ENCODE measurements at regions not wholly inside any gene's neighbourhood (a gene's known extent, or its start where the extent isn't known, plus 50 kb on each side); places are given as distances from the start of the nearest gene placed in this dataset.

DNA sequence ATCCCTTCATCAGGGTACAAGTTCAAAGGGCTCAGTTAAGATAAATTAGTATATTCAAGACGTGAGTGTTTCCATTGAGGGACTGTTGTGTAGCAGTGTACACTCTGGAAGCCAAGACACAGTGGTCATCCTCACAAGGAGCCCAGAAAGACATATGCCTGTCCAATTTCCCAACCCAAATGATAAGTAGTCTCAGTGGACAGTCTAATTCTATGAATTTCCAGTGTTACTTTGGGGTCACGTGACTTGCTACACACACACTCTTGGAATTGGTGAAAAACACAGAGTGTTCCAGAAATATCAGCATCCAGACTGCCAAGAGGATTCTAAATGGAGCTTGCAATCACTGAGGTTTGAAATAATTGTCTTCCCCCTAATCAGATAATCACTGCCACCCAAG lies 365.1 kb downstream of the WDR11 start:
- H3K4me3 Mint-ChIP-seq (ENCODE audit: unreplicated experiment) = no peak overlapping the region
- no peak for FAIRE-seq

DNA sequence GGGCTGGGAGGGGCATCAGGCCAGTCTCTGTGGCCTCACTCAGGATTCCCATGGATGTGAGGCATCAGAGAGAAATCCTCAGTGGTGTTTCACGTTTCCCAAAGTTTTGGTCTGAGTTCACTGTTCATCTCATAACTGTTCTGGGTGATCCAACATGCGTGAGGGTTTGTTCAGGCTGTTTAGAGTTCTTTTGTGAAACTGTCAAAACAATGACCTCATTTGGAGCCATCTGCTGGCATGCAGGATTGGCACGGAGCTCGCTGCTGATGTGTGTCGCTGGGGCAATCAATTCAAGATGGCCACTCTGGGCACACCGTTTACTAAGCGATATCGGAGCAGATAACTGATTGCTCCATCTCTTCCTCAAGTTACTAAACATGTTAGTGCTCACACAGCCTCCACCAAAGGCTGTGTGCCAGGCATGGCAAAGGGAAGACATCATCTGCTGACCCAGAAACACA lies 365.6 kb downstream of the WDR11 start:
- H3K27ac Mint-ChIP-seq (ENCODE audit: unreplicated experiment) = no peak overlapping the region
- no peaks in the 10 kb centered on the region for H3K36me3 Mint-ChIP-seq (ENCODE audit: low read depth, unreplicated experiment)
- no peak overlapping the region for H3K4me3 ChIP-seq (ENCODE audit: insufficient read depth, low read depth, low read length)
- no peaks in the 10 kb centered on the region for H3K9me3 ChIP-seq (ENCODE audit: insufficient read depth, low read depth, low read length)
- TF ChIP-seq, protein P1, sequence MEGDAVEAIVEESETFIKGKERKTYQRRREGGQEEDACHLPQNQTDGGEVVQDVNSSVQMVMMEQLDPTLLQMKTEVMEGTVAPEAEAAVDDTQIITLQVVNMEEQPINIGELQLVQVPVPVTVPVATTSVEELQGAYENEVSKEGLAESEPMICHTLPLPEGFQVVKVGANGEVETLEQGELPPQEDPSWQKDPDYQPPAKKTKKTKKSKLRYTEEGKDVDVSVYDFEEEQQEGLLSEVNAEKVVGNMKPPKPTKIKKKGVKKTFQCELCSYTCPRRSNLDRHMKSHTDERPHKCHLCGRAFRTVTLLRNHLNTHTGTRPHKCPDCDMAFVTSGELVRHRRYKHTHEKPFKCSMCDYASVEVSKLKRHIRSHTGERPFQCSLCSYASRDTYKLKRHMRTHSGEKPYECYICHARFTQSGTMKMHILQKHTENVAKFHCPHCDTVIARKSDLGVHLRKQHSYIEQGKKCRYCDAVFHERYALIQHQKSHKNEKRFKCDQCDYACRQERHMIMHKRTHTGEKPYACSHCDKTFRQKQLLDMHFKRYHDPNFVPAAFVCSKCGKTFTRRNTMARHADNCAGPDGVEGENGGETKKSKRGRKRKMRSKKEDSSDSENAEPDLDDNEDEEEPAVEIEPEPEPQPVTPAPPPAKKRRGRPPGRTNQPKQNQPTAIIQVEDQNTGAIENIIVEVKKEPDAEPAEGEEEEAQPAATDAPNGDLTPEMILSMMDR (IDR thresholded peaks at IDR 0.05; ENCODE audit: insufficient read depth, low read depth, low read length) = no peak
- TF ChIP-seq EZH2 (IDR thresholded peaks at IDR 0.05; ENCODE audit: insufficient read depth, low read length) = no peak
- no peaks in the 10 kb centered on the region for H3K4me1 ChIP-seq (ENCODE audit: insufficient read depth, low read length)
- no peaks in the 10 kb centered on the region for H3K36me3 ChIP-seq (ENCODE audit: insufficient read depth, low read length)
- H2AFZ ChIP-seq (ENCODE audit: low read depth, low read length) = no peak overlapping the region
- H3K4me3 Mint-ChIP-seq (ENCODE audit: unreplicated experiment) = no peak overlapping the region
- no peak overlapping the region for H3K27ac ChIP-seq (ENCODE audit: low read depth, low read length)
- H3K27me3 Mint-ChIP-seq (ENCODE audit: low read depth, unreplicated experiment) = peaks cover 6% of the 10 kb centered on the region
- no peaks in the 10 kb centered on the region for H4K20me1 ChIP-seq (ENCODE audit: insufficient read depth, low read length)
- no peaks in the 10 kb centered on the region for H3K27me3 ChIP-seq (ENCODE audit: insufficient read depth, low read length)
- FAIRE-seq = no peak
- no peaks in the 10 kb centered on the region for H3K9me3 Mint-ChIP-seq (ENCODE audit: unreplicated experiment)
- no peak for DNase-seq (ENCODE audit: low read depth)
- no peaks in the 10 kb centered on the region for H3K79me2 ChIP-seq (ENCODE audit: insufficient read depth, low read length)
- no peak overlapping the region for H3K9ac ChIP-seq (ENCODE audit: low read length)
- no peaks in the 10 kb centered on the region for H3K4me1 Mint-ChIP-seq (ENCODE audit: low read depth, unreplicated experiment)
- H3K4me2 ChIP-seq (ENCODE audit: low read length) = no peak overlapping the region

More for the DNA sequence above, 365.1 kb downstream of the WDR11 start:
- no peaks in the 10 kb centered on the region for H3K36me3 ChIP-seq (ENCODE audit: insufficient read depth, low read length)
- no peaks in the 10 kb centered on the region for H3K9me3 ChIP-seq (ENCODE audit: insufficient read depth, low read depth, low read length)
- no peak overlapping the region for H3K4me2 ChIP-seq (ENCODE audit: low read length)
- Mint-ChIP-seq H3K27me3 (ENCODE audit: low read depth, unreplicated experiment) (peaks cover 6% of the 10 kb centered on the region), H3K9me3 (ENCODE audit: unreplicated experiment) (no peaks in the 10 kb centered on the region), H3K36me3 (ENCODE audit: low read depth, unreplicated experiment) (no peaks in the 10 kb centered on the region), H3K4me1 (ENCODE audit: low read depth, unreplicated experiment) (no peaks in the 10 kb centered on the region), H3K27ac (ENCODE audit: unreplicated experiment) (no peak overlapping the region)
- TF ChIP-seq EZH2 (IDR thresholded peaks at IDR 0.05; ENCODE audit: insufficient read depth, low read length) = no peak
- TF ChIP-seq, protein P1 (IDR thresholded peaks at IDR 0.05; ENCODE audit: insufficient read depth, low read depth, low read length) = no peak
- no peak overlapping the region for H3K9ac ChIP-seq (ENCODE audit: low read length)
- no peaks in the 10 kb centered on the region for H3K27me3 ChIP-seq (ENCODE audit: insufficient read depth, low read length)
- H2AFZ ChIP-seq (ENCODE audit: low read depth, low read length) = no peak overlapping the region
- no peak overlapping the region for H3K4me3 ChIP-seq (ENCODE audit: insufficient read depth, low read depth, low read length)
- DNase-seq (ENCODE audit: low read depth) = no peak
- H3K27ac ChIP-seq (ENCODE audit: low read depth, low read length) = no peak overlapping the region
- no peaks in the 10 kb centered on the region for H4K20me1 ChIP-seq (ENCODE audit: insufficient read depth, low read length)
- no peaks in the 10 kb centered on the region for H3K79me2 ChIP-seq (ENCODE audit: insufficient read depth, low read length)
- no peaks in the 10 kb centered on the region for H3K4me1 ChIP-seq (ENCODE audit: insufficient read depth, low read length)

DNA sequence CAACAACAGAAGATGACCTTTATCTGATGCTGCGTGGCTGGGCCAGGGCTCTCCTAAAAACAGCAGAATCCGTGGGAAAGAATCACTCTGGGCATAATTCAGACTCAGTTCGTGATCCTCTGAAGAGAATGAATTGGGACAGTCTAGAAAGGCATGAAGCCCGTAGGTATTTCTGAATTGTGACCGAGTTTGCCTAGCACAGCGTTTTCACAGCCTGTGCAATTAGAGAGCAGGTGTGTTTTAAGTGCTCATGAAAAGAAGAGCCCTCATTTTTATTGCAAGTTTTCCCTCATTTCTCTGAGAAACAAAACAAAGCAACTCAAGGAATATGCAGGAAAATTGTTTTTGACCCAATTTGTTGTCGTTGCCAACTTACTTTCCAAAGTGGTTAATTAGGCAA lies 366.2 kb downstream of the WDR11 start:
- H3K27me3 ChIP-seq (ENCODE audit: insufficient read depth, low read length) = no peaks in the 10 kb centered on the region
- H3K36me3 Mint-ChIP-seq (ENCODE audit: low read depth, unreplicated experiment) = no peaks in the 10 kb centered on the region
- H3K27me3 Mint-ChIP-seq (ENCODE audit: low read depth, unreplicated experiment) = peaks cover 6% of the 10 kb centered on the region
- DNase-seq (ENCODE audit: low read depth) = no peak
- no peak for FAIRE-seq
- H3K79me2 ChIP-seq (ENCODE audit: insufficient read depth, low read length) = no peaks in the 10 kb centered on the region
- no peak overlapping the region for H3K4me3 ChIP-seq (ENCODE audit: insufficient read depth, low read depth, low read length)
- no peaks in the 10 kb centered on the region for H3K4me1 ChIP-seq (ENCODE audit: insufficient read depth, low read length)
- H3K9me3 ChIP-seq (ENCODE audit: insufficient read depth, low read depth, low read length) = no peaks in the 10 kb centered on the region
- H3K27ac ChIP-seq (ENCODE audit: low read depth, low read length) = no peak overlapping the region
- H3K9ac ChIP-seq (ENCODE audit: low read length) = no peak overlapping the region
- TF ChIP-seq EZH2 (IDR thresholded peaks at IDR 0.05; ENCODE audit: insufficient read depth, low read length) = no peak
- TF ChIP-seq, protein P1 (IDR thresholded peaks at IDR 0.05; ENCODE audit: insufficient read depth, low read depth, low read length) = no peak
- H3K27ac Mint-ChIP-seq (ENCODE audit: unreplicated experiment) = no peak overlapping the region
- H2AFZ ChIP-seq (ENCODE audit: low read depth, low read length) = no peak overlapping the region
- no peaks in the 10 kb centered on the region for H3K36me3 ChIP-seq (ENCODE audit: insufficient read depth, low read length)
- H3K4me3 Mint-ChIP-seq (ENCODE audit: unreplicated experiment) = no peak overlapping the region
- H3K4me1 Mint-ChIP-seq (ENCODE audit: low read depth, unreplicated experiment) = no peaks in the 10 kb centered on the region
- no peak overlapping the region for H3K4me2 ChIP-seq (ENCODE audit: low read length)
- no peaks in the 10 kb centered on the region for H3K9me3 Mint-ChIP-seq (ENCODE audit: unreplicated experiment)
- no peaks in the 10 kb centered on the region for H4K20me1 ChIP-seq (ENCODE audit: insufficient read depth, low read length)

Data from astrocyte (in vitro differentiated cells and primary cell).